ENCODE measurements at regions not wholly inside any gene's neighbourhood (a gene's known extent, or its start where the extent isn't known, plus 50 kb on each side); places are given as distances from the start of the nearest gene placed in this dataset.

- TF ChIP-seq, protein P1, sequence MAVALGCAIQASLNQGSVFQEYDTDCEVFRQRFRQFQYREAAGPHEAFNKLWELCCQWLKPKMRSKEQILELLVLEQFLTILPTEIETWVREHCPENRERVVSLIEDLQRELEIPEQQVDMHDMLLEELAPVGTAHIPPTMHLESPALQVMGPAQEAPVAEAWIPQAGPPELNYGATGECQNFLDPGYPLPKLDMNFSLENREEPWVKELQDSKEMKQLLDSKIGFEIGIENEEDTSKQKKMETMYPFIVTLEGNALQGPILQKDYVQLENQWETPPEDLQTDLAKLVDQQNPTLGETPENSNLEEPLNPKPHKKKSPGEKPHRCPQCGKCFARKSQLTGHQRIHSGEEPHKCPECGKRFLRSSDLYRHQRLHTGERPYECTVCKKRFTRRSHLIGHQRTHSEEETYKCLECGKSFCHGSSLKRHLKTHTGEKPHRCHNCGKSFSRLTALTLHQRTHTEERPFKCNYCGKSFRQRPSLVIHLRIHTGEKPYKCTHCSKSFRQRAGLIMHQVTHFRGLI (tag by site-specific recombination; IDR thresholded peaks at IDR 0.05), result no peak
- no peak for TF ChIP-seq ZNF660 (tag by site-specific recombination; IDR thresholded peaks at IDR 0.05)
- no peak for TF ChIP-seq PRDM1 (tag by site-specific recombination; IDR thresholded peaks at IDR 0.05)
- no peak for TF ChIP-seq SALL2 (tag by site-specific recombination; IDR thresholded peaks at IDR 0.05; ENCODE audit: borderline replicate concordance)
- TF ChIP-seq ZNF426 (tag by site-specific recombination; IDR thresholded peaks at IDR 0.05), result no peak
- TF ChIP-seq ZBTB1 (tag by site-specific recombination; IDR thresholded peaks at IDR 0.05), result no peak
- TF ChIP-seq ZBTB11 (tag by site-specific recombination; conservative IDR thresholded peaks at IDR 0.05; ENCODE audit: low read depth), result no peak
- no peaks in the 10 kb centered on the region for H3K36me3 ChIP-seq (ENCODE audit: control insufficient read depth in 2 of 2, insufficient read depth in 1 of 2, low read length in 2 of 2)
- H3K4me3 ChIP-seq (ENCODE audit: low read depth, low read length), result no peak overlapping the region
- H3K9me3 ChIP-seq (ENCODE audit: control insufficient read depth, insufficient read depth, low read depth, low read length), result no peaks in the 10 kb centered on the region
- CTCF ChIA-PET, result no interaction called here
- POLR2A ChIA-PET, result no interaction called here
- no peak overlapping the region for H3K27ac ChIP-seq (ENCODE audit: extremely low read depth, low read depth, low read length)
- H3K4me1 ChIP-seq (ENCODE audit: control insufficient read depth, insufficient read depth, low read length), result no peaks in the 10 kb centered on the region
These were observed 126.2 kb downstream of the NR4A2 start for GRCh38 chr2:156206355-156206754.

GRCh38 chr2:156199588-156199987, 132.9 kb downstream of the NR4A2 start:
- CTCF ChIA-PET, result no interaction called here
- H3K4me1 ChIP-seq (ENCODE audit: control insufficient read depth, insufficient read depth, low read length), result no peaks in the 10 kb centered on the region
- TF ChIP-seq ZNF670 (tag by site-specific recombination; IDR thresholded peaks at IDR 0.05; ENCODE audit: low read depth) (no peak), HOXD13 (CRISPR knock-in tag; IDR thresholded peaks at IDR 0.05; ENCODE audit: borderline replicate concordance) (no peak), ZNF112 (tag by site-specific recombination; IDR thresholded peaks at IDR 0.05) (no peak), ZNF837 (tag by site-specific recombination; IDR thresholded peaks at IDR 0.05) (no peak), ZNF302 (tag by site-specific recombination; IDR thresholded peaks at IDR 0.05; ENCODE audit: low read depth) (no peak), ZNF510 (tag by site-specific recombination; IDR thresholded peaks at IDR 0.05; ENCODE audit: insufficient replicate concordance) (no peak), ZNF239 (tag by site-specific recombination; IDR thresholded peaks at IDR 0.05) (no peak), SP7 (tag by site-specific recombination; IDR thresholded peaks at IDR 0.05) (no peak), KLF16 (tag by site-specific recombination; IDR thresholded peaks at IDR 0.05) (no peak), YY2 (tag by site-specific recombination; IDR thresholded peaks at IDR 0.05) (no peak), KLF7 (tag by site-specific recombination; IDR thresholded peaks at IDR 0.05; ENCODE audit: borderline replicate concordance) (no peak), ZNF274 (IDR thresholded peaks at IDR 0.05; ENCODE audit: low read length) (no peak), ZNF274 (tag by site-specific recombination; IDR thresholded peaks at IDR 0.05; ENCODE audit: borderline replicate concordance) (no peak), TRIM28 (IDR thresholded peaks at IDR 0.05; ENCODE audit: borderline replicate concordance, low read length) (no peak), ZNF76 (tag by site-specific recombination; IDR thresholded peaks at IDR 0.05; ENCODE audit: borderline replicate concordance, low read depth) (no peak)
- TF ChIP-seq, protein P2, sequence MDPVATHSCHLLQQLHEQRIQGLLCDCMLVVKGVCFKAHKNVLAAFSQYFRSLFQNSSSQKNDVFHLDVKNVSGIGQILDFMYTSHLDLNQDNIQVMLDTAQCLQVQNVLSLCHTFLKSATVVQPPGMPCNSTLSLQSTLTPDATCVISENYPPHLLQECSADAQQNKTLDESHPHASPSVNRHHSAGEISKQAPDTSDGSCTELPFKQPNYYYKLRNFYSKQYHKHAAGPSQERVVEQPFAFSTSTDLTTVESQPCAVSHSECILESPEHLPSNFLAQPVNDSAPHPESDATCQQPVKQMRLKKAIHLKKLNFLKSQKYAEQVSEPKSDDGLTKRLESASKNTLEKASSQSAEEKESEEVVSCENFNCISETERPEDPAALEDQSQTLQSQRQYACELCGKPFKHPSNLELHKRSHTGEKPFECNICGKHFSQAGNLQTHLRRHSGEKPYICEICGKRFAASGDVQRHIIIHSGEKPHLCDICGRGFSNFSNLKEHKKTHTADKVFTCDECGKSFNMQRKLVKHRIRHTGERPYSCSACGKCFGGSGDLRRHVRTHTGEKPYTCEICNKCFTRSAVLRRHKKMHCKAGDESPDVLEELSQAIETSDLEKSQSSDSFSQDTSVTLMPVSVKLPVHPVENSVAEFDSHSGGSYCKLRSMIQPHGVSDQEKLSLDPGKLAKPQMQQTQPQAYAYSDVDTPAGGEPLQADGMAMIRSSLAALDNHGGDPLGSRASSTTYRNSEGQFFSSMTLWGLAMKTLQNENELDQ (tag by site-specific recombination; IDR thresholded peaks at IDR 0.05; ENCODE audit: low read depth), result no peak
- H3K27ac ChIP-seq (ENCODE audit: extremely low read depth, low read depth, low read length), result no peak overlapping the region
- H3K36me3 ChIP-seq (ENCODE audit: control insufficient read depth in 2 of 2, insufficient read depth in 1 of 2, low read length in 2 of 2), result no peaks in the 10 kb centered on the region
- H3K9me3 ChIP-seq (ENCODE audit: control insufficient read depth, insufficient read depth, low read depth, low read length), result no peaks in the 10 kb centered on the region
- POLR2A ChIA-PET, result no interaction called here
- H3K4me3 ChIP-seq (ENCODE audit: low read depth, low read length), result no peak overlapping the region
